ENCODE measurements at regions not wholly inside any gene's neighbourhood (a gene's known extent, or its start where the extent isn't known, plus 50 kb on each side); places are given as distances from the start of the nearest gene placed in this dataset.

DNA sequence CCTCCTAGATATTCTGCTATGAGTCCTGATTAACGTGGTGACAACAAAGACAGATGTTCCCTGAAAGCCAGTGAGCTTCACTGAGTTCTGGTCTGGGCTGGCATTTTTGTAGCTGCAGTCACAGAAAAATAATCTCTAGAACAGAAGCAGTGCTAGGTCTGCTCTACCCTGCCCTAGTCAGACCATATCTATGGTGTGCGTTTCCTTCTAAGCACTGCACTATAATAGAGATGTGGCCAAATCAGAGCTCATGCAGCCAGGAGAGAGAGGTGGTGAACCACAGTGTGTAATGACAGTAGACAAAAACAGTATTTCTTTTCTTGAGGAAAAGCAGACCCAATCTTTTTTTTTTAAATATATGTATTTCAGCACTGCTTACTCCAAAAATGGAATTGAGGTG lies 76.3 kb downstream of the CMAS start:
- TF ChIP-seq CTCF (IDR thresholded peaks at IDR 0.05; ENCODE audit: poor library complexity) (no peak), EZH2 (IDR thresholded peaks at IDR 0.05; ENCODE audit: borderline replicate concordance) (no peak)
